CD4-positive, alpha-beta T cell (primary cell): ENCODE measurements at regions not wholly inside any gene's neighbourhood (a gene's known extent, or its start where the extent isn't known, plus 50 kb on each side); places are given as distances from the start of the nearest gene placed in this dataset.
"Not testable (repeated sequence)": the region's sequence is repeated elsewhere in the genome, so short reads cannot be mapped to it uniquely, and the experiment has no call there.

Source experiments
- ATAC-seq: fragments of 200-7000 bp; cut with Tn5 transposase; one replicate; pipeline ENCODE4 v1.10.0; 2022; ENCODE audit warnings: mild to moderate bottlenecking; ENCODE audit not compliant: poor library complexity
- CTCF ChIA-PET: fragments of 350-600 bp; sonication (Branson Sonifier 250); formaldehyde crosslinking; loops from one replicate; lab custom pipeline; 2021; ENCODE audit warnings: antibody characterized with exemption, inconsistent platforms; lab: Charles Lee
- POLR2A ChIA-PET: fragments of 350-600 bp; sonication (Branson Sonifier 250); formaldehyde crosslinking; loops from one replicate; lab custom pipeline; 2021; ENCODE audit warnings: antibody characterized with exemption, inconsistent platforms; lab: Charles Lee
- DNase-seq, 14 experiments: peaks; one replicate each; pipeline ENCODE4 v3.0.0-alpha.2; 2013 to 2020; ENCODE audit warnings: mixed read lengths in 2 of 14
- H3K27ac ChIP-seq, 2 donors: one replicate each; pipeline versions ENCODE4 v1.5.1 to v1.7.0; 2013; ENCODE audit warnings: low read length in 2 of 2, low read depth in 1 of 2, mild to moderate bottlenecking in 1 of 2
- H3K27me3 ChIP-seq, 2 experiments: 1 replicate in 1 of 2; 2 replicates in 1 of 2; pipeline versions ENCODE4 v1.6.1 to v1.7.0; 2013; ENCODE audit warnings: low read length in 2 of 2, control low read depth in 1 of 2, mild to moderate bottlenecking in 1 of 2, moderate library complexity in 1 of 2; ENCODE audit not compliant: insufficient read depth in 2 of 2, control insufficient read depth in 1 of 2
- H3K36me3 ChIP-seq: one replicate; pipeline ENCODE4 v1.6.1; 2013; ENCODE audit warnings: low read length, control low read depth; ENCODE audit not compliant: insufficient read depth
- H3K4me1 ChIP-seq: one replicate; pipeline ENCODE4 v1.6.1; 2013; ENCODE audit warnings: low read length, control low read depth; ENCODE audit not compliant: insufficient read depth
- H3K4me3 ChIP-seq: one replicate; pipeline ENCODE4 v1.5.1; 2013; ENCODE audit warnings: mild to moderate bottlenecking, low read length, moderate library complexity
- H3K9me3 ChIP-seq, 2 experiments: 1 replicate in 1 of 2; 2 replicates in 1 of 2; pipeline versions ENCODE4 v1.6.1 to v1.7.0; 2013; ENCODE audit warnings: low read length in 2 of 2, mild to moderate bottlenecking in 2 of 2, control low read depth in 1 of 2, moderate library complexity in 1 of 2; ENCODE audit not compliant: control insufficient read depth in 1 of 2, insufficient read depth in 1 of 2
- H3K27ac Mint-ChIP-seq: one replicate; pipeline ENCODE4 v1.8.0; 2020; ENCODE audit warnings: mixed read lengths
- H3K27me3 Mint-ChIP-seq: one replicate; pipeline ENCODE4 v1.8.0; 2021; ENCODE audit warnings: mixed read lengths
- H3K36me3 Mint-ChIP-seq: one replicate; pipeline ENCODE4 v1.8.0; 2021; ENCODE audit warnings: low read depth, mixed read lengths
- H3K4me1 Mint-ChIP-seq: one replicate; pipeline ENCODE4 v1.8.0; 2021; ENCODE audit warnings: low read depth, mixed read lengths
- H3K4me3 Mint-ChIP-seq: one replicate; pipeline ENCODE4 v1.8.0; 2020; ENCODE audit warnings: mild to moderate bottlenecking, mixed read lengths
- H3K9me3 Mint-ChIP-seq: one replicate; pipeline ENCODE4 v1.8.0; 2020; ENCODE audit warnings: mixed read lengths
- intact Hi-C, 2 experiments: fragments of 100-400 bp; cut with DNase I in 1 of 2; cut with micrococcal nuclease in 1 of 2; formaldehyde crosslinking; loops; one replicate each; pipeline versions ENCODE4 v1.15.1 to v1.9.0; 2023 to 2025; cut with DNase I, micrococcal nuclease
- TF ChIP-seq, protein P1 (sequence below): fragments of 200-600 bp; IDR thresholded peaks from one replicate; pipeline ENCODE4 v1.8.0; 2022; ENCODE audit warnings: antibody characterized with exemption, mild to moderate bottlenecking

DNA sequence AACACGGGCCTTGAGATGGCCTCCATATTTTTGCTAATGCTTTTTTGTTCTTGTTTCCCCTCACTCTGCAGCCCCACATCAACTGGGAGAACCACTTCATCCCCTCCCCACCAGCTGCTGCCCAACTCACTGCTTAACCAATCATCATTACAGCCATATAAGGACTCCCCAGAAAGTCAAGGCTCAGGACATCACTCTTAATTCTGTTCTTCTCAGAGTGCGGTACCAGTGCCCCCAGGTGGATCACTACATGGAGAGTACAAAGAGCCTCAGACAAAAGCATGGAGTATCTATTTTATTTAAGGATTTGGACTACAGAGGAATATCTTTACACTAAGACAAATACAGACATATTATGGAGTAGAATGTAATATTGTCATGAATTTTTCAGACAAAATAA lies 340.6 kb downstream of the PAX3 start:
- DNase-seq (no peak), ATAC-seq (no peak)
- H3K4me1 ChIP-seq = no peaks in the 10 kb centered on the region
- no peaks in the 10 kb centered on the region for H3K36me3 ChIP-seq
- peaks cover 0 to 5% of the 10 kb centered on the region in 2 experiments for H3K9me3 ChIP-seq
- no peaks in the 10 kb centered on the region for H3K9me3 Mint-ChIP-seq
- POLR2A ChIA-PET = no interaction called here
- no peak overlapping the region for H3K4me3 ChIP-seq
- no peaks in the 10 kb centered on the region for H3K36me3 Mint-ChIP-seq
- H3K27me3 Mint-ChIP-seq = no peaks in the 10 kb centered on the region
- no peak overlapping the region for H3K4me3 Mint-ChIP-seq
- intact Hi-C loops = no loop called here
- H3K27me3 ChIP-seq = no peaks in the 10 kb centered on the region
- H3K4me1 Mint-ChIP-seq = no peaks in the 10 kb centered on the region
- CTCF ChIA-PET = no interaction called here
- no peak overlapping the region for H3K27ac Mint-ChIP-seq
- no peak overlapping the region for H3K27ac ChIP-seq
- TF ChIP-seq, protein P1, sequence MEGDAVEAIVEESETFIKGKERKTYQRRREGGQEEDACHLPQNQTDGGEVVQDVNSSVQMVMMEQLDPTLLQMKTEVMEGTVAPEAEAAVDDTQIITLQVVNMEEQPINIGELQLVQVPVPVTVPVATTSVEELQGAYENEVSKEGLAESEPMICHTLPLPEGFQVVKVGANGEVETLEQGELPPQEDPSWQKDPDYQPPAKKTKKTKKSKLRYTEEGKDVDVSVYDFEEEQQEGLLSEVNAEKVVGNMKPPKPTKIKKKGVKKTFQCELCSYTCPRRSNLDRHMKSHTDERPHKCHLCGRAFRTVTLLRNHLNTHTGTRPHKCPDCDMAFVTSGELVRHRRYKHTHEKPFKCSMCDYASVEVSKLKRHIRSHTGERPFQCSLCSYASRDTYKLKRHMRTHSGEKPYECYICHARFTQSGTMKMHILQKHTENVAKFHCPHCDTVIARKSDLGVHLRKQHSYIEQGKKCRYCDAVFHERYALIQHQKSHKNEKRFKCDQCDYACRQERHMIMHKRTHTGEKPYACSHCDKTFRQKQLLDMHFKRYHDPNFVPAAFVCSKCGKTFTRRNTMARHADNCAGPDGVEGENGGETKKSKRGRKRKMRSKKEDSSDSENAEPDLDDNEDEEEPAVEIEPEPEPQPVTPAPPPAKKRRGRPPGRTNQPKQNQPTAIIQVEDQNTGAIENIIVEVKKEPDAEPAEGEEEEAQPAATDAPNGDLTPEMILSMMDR = no peak

DNA sequence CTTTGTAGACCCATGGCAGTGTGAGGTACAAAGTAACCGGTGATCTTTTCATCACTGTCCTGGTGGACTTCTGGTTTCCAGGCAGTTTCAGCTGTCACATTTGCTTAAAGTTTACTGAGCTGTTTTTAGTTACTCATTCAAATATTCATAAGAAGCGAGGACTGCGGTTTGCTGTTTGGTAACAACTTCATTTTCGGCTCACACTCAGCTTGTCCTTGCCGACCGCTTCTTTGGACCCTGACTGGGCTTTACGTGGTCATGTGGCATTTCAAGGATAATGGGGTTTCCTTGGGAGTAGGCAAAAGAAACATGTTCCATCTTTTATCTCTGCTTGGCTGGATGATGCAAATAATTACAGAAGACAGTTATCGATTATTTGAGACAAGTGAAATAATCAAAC lies 350.7 kb downstream of the PAX3 start:
- Mint-ChIP-seq H3K4me3 (no peak overlapping the region), H3K36me3 (no peaks in the 10 kb centered on the region), H3K4me1 (no peaks in the 10 kb centered on the region), H3K27me3 (no peaks in the 10 kb centered on the region), H3K9me3 (no peaks in the 10 kb centered on the region), H3K27ac (no peak overlapping the region)
- Histone ChIP-seq H3K27ac (no peak overlapping the region), H3K4me1 (no peaks in the 10 kb centered on the region), H3K9me3 (no peaks in the 10 kb centered on the region), H3K27me3 (no peaks in the 10 kb centered on the region), H3K4me3 (no peak overlapping the region), H3K36me3 (no peaks in the 10 kb centered on the region)
- TF ChIP-seq, protein P1 = no peak
- DNase-seq (no peak), ATAC-seq (no peak)
- ChIA-PET CTCF (no interaction called here), POLR2A (no interaction called here)
- intact Hi-C loops = no loop called here

DNA sequence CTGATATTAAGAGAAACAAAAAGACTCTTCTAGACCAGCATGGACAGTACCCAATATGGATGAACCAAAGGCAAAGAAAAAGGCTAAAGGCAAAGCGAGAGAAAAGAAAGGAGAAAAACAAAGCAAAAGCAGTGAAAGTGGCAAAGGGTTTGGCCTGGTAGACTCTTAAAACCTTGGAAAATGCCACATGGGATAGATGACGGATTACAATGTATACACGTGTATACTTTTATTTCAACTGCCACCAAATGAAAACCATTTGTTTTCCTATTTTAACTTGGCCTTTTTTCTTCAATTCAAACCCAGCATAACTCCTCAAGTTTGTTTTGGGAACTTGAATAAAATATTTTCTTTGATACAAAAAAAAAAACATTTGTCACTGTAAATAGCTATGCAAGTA lies 354.3 kb downstream of the PAX3 start:
- H3K4me3 Mint-ChIP-seq, H3K36me3 Mint-ChIP-seq, intact Hi-C loops, CTCF ChIA-PET, H3K4me1 ChIP-seq, H3K9me3 Mint-ChIP-seq, POLR2A ChIA-PET, H3K27me3 ChIP-seq, DNase-seq, H3K27ac Mint-ChIP-seq, H3K27me3 Mint-ChIP-seq, H3K4me1 Mint-ChIP-seq, H3K36me3 ChIP-seq, H3K27ac ChIP-seq, H3K4me3 ChIP-seq, ATAC-seq, H3K9me3 ChIP-seq: not testable (repeated sequence)

DNA sequence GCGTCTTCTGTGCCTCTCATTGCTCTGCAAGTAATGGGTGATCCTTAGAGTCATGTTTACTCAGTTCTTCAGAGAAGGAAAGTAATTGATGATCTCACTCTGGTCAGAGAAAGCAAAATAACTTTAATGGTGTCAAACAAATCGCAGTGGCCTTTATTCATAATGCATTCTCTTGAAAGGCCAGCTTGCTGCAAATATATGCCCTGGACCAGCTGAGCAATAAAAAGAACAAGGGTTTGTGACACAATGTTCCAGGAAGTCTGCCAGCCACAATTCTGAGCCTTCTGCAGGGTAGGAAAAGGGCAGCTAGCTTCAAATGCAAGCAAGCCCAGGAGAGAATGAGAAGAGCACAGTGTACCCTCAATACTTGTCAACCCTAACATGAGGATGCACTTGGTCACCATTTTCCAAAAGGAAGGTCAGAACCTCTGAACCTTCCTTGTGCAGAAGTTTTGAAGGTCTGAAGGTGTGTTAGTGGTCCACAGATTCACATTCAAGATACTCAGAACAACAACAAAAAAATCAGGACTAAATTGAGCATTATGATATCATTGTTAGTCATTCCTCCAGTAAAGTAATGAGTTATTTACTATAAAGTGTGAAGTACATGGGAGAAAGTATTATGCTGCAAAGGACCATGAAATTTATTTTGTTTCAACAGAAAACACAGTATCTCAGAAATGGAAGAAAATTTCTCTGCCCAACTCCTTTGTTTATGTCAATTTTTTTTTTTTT lies 355.6 kb downstream of the PAX3 start:
- CTCF ChIA-PET = no interaction called here
- TF ChIP-seq, protein P1 = no peak
- no peaks in the 10 kb centered on the region for H3K9me3 ChIP-seq

More for the DNA sequence above, 355.6 kb downstream of the PAX3 start:
- POLR2A ChIA-PET = no interaction called here
- intact Hi-C loops = no loop called here
- Mint-ChIP-seq H3K4me3 (no peak overlapping the region), H3K27me3 (no peaks in the 10 kb centered on the region), H3K36me3 (no peaks in the 10 kb centered on the region), H3K27ac (no peak overlapping the region), H3K9me3 (no peaks in the 10 kb centered on the region), H3K4me1 (no peaks in the 10 kb centered on the region)
- Histone ChIP-seq H3K4me1 (no peaks in the 10 kb centered on the region), H3K27ac (no peak overlapping the region), H3K4me3 (no peak overlapping the region), H3K27me3 (no peaks in the 10 kb centered on the region), H3K36me3 (no peaks in the 10 kb centered on the region)
- DNase-seq (no peak), ATAC-seq (no peak)
